NOMO-1 treated with DMSO at 0.1 percent for 48 hours (cell line): ENCODE measurements at regions not wholly inside any gene's neighbourhood (a gene's known extent, or its start where the extent isn't known, plus 50 kb on each side); places are given as distances from the start of the nearest gene placed in this dataset.

Experiments
- DNase-seq: peaks from one replicate; lab custom pipeline; 2025; ENCODE audit not compliant: unreplicated experiment; lab: John Stamatoyannopoulos, UW

GRCh38 chrX:39427492-39427891 is 626.2 kb downstream of the MID1IP1 start:
- DNase-seq, result peak; percentile 73

GRCh38 chrX:39427906-39428305 is 626.6 kb downstream of the MID1IP1 start:
- peak; percentile 34 for DNase-seq

- DNase-seq, result no peak
These were observed 629.3 kb downstream of the MID1IP1 start for GRCh38 chrX:39430551-39430950.

- DNase-seq, result no peak
These were observed 630.6 kb downstream of the MID1IP1 start for GRCh38 chrX:39431893-39432292.

GRCh38 chrX:39434671-39435070 is 633.4 kb downstream of the MID1IP1 start:
- peak; percentile 32 for DNase-seq

- DNase-seq, result peak; percentile 50
These were observed 635.3 kb downstream of the MID1IP1 start for GRCh38 chrX:39436538-39436937.

GRCh38 chrX:39437670-39438441 is 636.6 kb downstream of the MID1IP1 start:
- DNase-seq, result no peak

- no peak for DNase-seq
These were observed 637.6 kb downstream of the MID1IP1 start for GRCh38 chrX:39438603-39439602.

- no peak for DNase-seq
These were observed 638.9 kb downstream of the MID1IP1 start for GRCh38 chrX:39439906-39440798.

- no peak for DNase-seq
These were observed 639.6 kb downstream of the MID1IP1 start for GRCh38 chrX:39440799-39441284.

GRCh38 chrX:39442332-39442731 is 641.1 kb downstream of the MID1IP1 start:
- no peak for DNase-seq

- no peak for DNase-seq
These were observed 642.0 kb downstream of the MID1IP1 start for GRCh38 chrX:39443240-39443639.

GRCh38 chrX:39445336-39445735 is 644.1 kb downstream of the MID1IP1 start:
- DNase-seq, result no peak

GRCh38 chrX:39449352-39449751 is 648.1 kb downstream of the MID1IP1 start:
- no peak for DNase-seq

- no peak for DNase-seq
These were observed 647.4 kb downstream of the BCOR start for GRCh38 chrX:39450234-39450977.

- no peak for DNase-seq
These were observed 646.7 kb downstream of the BCOR start for GRCh38 chrX:39451046-39451445.

GRCh38 chrX:39452401-39452800 is 645.4 kb downstream of the BCOR start:
- no peak for DNase-seq

- no peak for DNase-seq
These were observed 643.7 kb downstream of the BCOR start for GRCh38 chrX:39453889-39454621.

GRCh38 chrX:39456894-39457604 is 640.7 kb downstream of the BCOR start:
- DNase-seq, result no peak
